Panc1 (cell line): ENCODE measurements at regions not wholly inside any gene's neighbourhood (a gene's known extent, or its start where the extent isn't known, plus 50 kb on each side); places are given as distances from the start of the nearest gene placed in this dataset.

Source experiments
- ATAC-seq: fragments of 200-7000 bp; cut with Tn5 transposase; 2 replicates; pipeline ENCODE4 v1.9.1; 2020; ENCODE audit warnings: mild to moderate bottlenecking, moderate library complexity
- BruUV-seq: library from RNA; stranded (reverse); fragments of 400-500 nt; replicated peaks from 2 replicates; lab custom pipeline; 2021; lab: Mats Ljungman, UMichigan
- CTCF ChIA-PET: fragments of 300-600 bp; sonication (Branson Sonifier 250); formaldehyde crosslinking; loops from one replicate; lab custom pipeline; 2022; ENCODE audit warnings: antibody characterized with exemption; lab: Charles Lee
- POLR2A ChIA-PET: fragments of 300-600 bp; sonication (Branson Sonifier 250); formaldehyde crosslinking; loops from one replicate; lab custom pipeline; 2022; ENCODE audit warnings: antibody characterized with exemption; lab: Charles Lee
- DNase-seq: peaks from one replicate; pipeline ENCODE4 v3.0.0-alpha.2; 2010; ENCODE audit warnings: low read depth, low spot score
- H3K27ac ChIP-seq: 2 replicates; pipeline ENCODE4 v1.5.1; 2011; ENCODE audit warnings: mild to moderate bottlenecking, low read length, inconsistent platforms
- H3K27me3 ChIP-seq: fragments of 200-500 bp; sonication (Bioruptor generic); 2 replicates; pipeline ENCODE4 v1.6.0; 2014; ENCODE audit warnings: low read length, inconsistent platforms; ENCODE audit not compliant: control insufficient read depth, insufficient read depth
- H3K36me3 ChIP-seq: fragments of 200-500 bp; sonication (Bioruptor generic); 2 replicates; pipeline ENCODE4 v1.5.1; 2014; ENCODE audit warnings: inconsistent platforms, mild to moderate bottlenecking, low read length, moderate library complexity; ENCODE audit not compliant: control insufficient read depth, insufficient read depth
- H3K4me1 ChIP-seq: 2 replicates; pipeline ENCODE4 v1.5.1; 2011; ENCODE audit warnings: inconsistent platforms, mild to moderate bottlenecking, low read length, moderate library complexity; ENCODE audit not compliant: control insufficient read depth, insufficient read depth
- H3K4me3 ChIP-seq, 2 experiments: 2 replicates each; pipeline ENCODE4 v1.5.1; 2011 to 2012; ENCODE audit warnings: low read depth in 2 of 2, low read length in 2 of 2, mild to moderate bottlenecking in 2 of 2, inconsistent platforms in 1 of 2, moderate library complexity in 1 of 2
- H3K9me3 ChIP-seq: fragments of 200-500 bp; sonication (Bioruptor generic); 2 replicates; pipeline ENCODE4 v1.5.1; 2014; ENCODE audit warnings: low read depth, mild to moderate bottlenecking, inconsistent platforms, low read length, moderate library complexity; ENCODE audit not compliant: control insufficient read depth, insufficient read depth
- POLR2AphosphoS5 ChIP-seq: IDR thresholded peaks from 2 replicates; pipeline ENCODE4 v1.6.1; 2012; ENCODE audit warnings: mild to moderate bottlenecking, low read depth, low read length, moderate library complexity
- SIN3A ChIP-seq: IDR thresholded peaks from 2 replicates; pipeline ENCODE4 v1.6.1; 2012; ENCODE audit warnings: low read depth, mild to moderate bottlenecking, low read length, moderate library complexity, borderline replicate concordance; ENCODE audit not compliant: insufficient read depth
- TCF7L2 ChIP-seq: IDR thresholded peaks from 2 replicates; pipeline ENCODE4 v1.6.1; 2011; ENCODE audit warnings: mild to moderate bottlenecking, low read depth, low read length, inconsistent platforms
- in situ Hi-C: cut with HindIII; loops from 2 replicates; pipeline ENCODE4 v1.10.0; 2016; ENCODE audit warnings: low sequenced_read_pairs, low pct_unique_long_range_greater_than_20kb
- intact Hi-C: fragments of 100-400 bp; cut with micrococcal nuclease; formaldehyde crosslinking; loops from one replicate; pipeline ENCODE4 v1.10.0; 2022; ENCODE audit not compliant: unreplicated experiment
- TF ChIP-seq, protein P1 (sequence below): fragments of 450-650 bp; IDR thresholded peaks from 2 replicates; pipeline ENCODE4 v1.5.1; 2017; ENCODE audit warnings: mild to moderate bottlenecking
- TF ChIP-seq, protein P2 (sequence below), 2 experiments: IDR thresholded peaks; 2 replicates each; pipeline ENCODE4 v1.6.1; 2011 to 2012; ENCODE audit warnings: low read depth in 2 of 2, control low read depth in 1 of 2, low read length in 1 of 2, mild to moderate bottlenecking in 1 of 2, moderate library complexity in 1 of 2; ENCODE audit not compliant: insufficient read depth in 1 of 2

- BruUV-seq, result no TSS peak
Measured at GRCh38 chr6:16854986-16855385, 93.7 kb upstream of the ATXN1 start.

GRCh38 chr6:16852671-16853070, 91.4 kb upstream of the ATXN1 start:
- in situ Hi-C loops, result no loop called here
- POLR2A ChIA-PET, result no interaction called here
- no peaks in the 10 kb centered on the region for H3K4me1 ChIP-seq
- intact Hi-C loops, result no loop called here
- ATAC-seq, result no peak
- no peaks in the 10 kb centered on the region for H3K9me3 ChIP-seq
- H3K27me3 ChIP-seq, result no peaks in the 10 kb centered on the region; the same call in 1 of the 2 replicates
- no peak for DNase-seq
- no TSS peak for BruUV-seq
- no peak overlapping the region for H3K4me3 ChIP-seq
- H3K36me3 ChIP-seq, result no peaks in the 10 kb centered on the region
- TF ChIP-seq POLR2AphosphoS5 (no peak), TCF7L2 (no peak)
- TF ChIP-seq, protein P1, sequence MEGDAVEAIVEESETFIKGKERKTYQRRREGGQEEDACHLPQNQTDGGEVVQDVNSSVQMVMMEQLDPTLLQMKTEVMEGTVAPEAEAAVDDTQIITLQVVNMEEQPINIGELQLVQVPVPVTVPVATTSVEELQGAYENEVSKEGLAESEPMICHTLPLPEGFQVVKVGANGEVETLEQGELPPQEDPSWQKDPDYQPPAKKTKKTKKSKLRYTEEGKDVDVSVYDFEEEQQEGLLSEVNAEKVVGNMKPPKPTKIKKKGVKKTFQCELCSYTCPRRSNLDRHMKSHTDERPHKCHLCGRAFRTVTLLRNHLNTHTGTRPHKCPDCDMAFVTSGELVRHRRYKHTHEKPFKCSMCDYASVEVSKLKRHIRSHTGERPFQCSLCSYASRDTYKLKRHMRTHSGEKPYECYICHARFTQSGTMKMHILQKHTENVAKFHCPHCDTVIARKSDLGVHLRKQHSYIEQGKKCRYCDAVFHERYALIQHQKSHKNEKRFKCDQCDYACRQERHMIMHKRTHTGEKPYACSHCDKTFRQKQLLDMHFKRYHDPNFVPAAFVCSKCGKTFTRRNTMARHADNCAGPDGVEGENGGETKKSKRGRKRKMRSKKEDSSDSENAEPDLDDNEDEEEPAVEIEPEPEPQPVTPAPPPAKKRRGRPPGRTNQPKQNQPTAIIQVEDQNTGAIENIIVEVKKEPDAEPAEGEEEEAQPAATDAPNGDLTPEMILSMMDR, result no peak
- H3K27ac ChIP-seq, result no peak overlapping the region
- CTCF ChIA-PET, result no interaction called here

More at GRCh38 chr6:16854986-16855385, 93.7 kb upstream of the ATXN1 start:
- in situ Hi-C loops (no loop called here), intact Hi-C loops (no loop called here)
- ATAC-seq, result no peak
- Histone ChIP-seq H3K9me3 (no peaks in the 10 kb centered on the region), H3K36me3 (no peaks in the 10 kb centered on the region), H3K4me3 (no peak overlapping the region), H3K4me1 (no peaks in the 10 kb centered on the region), H3K27me3 (no peaks in the 10 kb centered on the region; the same call in 1 of the 2 replicates), H3K27ac (no peak overlapping the region)
- CTCF ChIA-PET, result no interaction called here
- POLR2A ChIA-PET, result no interaction called here
- DNase-seq, result no peak
- TF ChIP-seq, protein P2, sequence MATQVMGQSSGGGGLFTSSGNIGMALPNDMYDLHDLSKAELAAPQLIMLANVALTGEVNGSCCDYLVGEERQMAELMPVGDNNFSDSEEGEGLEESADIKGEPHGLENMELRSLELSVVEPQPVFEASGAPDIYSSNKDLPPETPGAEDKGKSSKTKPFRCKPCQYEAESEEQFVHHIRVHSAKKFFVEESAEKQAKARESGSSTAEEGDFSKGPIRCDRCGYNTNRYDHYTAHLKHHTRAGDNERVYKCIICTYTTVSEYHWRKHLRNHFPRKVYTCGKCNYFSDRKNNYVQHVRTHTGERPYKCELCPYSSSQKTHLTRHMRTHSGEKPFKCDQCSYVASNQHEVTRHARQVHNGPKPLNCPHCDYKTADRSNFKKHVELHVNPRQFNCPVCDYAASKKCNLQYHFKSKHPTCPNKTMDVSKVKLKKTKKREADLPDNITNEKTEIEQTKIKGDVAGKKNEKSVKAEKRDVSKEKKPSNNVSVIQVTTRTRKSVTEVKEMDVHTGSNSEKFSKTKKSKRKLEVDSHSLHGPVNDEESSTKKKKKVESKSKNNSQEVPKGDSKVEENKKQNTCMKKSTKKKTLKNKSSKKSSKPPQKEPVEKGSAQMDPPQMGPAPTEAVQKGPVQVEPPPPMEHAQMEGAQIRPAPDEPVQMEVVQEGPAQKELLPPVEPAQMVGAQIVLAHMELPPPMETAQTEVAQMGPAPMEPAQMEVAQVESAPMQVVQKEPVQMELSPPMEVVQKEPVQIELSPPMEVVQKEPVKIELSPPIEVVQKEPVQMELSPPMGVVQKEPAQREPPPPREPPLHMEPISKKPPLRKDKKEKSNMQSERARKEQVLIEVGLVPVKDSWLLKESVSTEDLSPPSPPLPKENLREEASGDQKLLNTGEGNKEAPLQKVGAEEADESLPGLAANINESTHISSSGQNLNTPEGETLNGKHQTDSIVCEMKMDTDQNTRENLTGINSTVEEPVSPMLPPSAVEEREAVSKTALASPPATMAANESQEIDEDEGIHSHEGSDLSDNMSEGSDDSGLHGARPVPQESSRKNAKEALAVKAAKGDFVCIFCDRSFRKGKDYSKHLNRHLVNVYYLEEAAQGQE (IDR thresholded peaks at IDR 0.05; ENCODE audit: insufficient read depth in 1 of 2, low read depth in 2 of 2, low read length in 1 of 2), result no peak
- TF ChIP-seq SIN3A (no peak), POLR2AphosphoS5 (no peak)

- TF ChIP-seq SIN3A (no peak), TCF7L2 (no peak), POLR2AphosphoS5 (no peak)
- TF ChIP-seq, protein P1, result no peak
- TF ChIP-seq, protein P2 (IDR thresholded peaks at IDR 0.05; ENCODE audit: insufficient read depth in 1 of 2, low read depth in 2 of 2, low read length in 1 of 2), result no peak
- ATAC-seq, result no peak
- H3K27me3 ChIP-seq, result no peaks in the 10 kb centered on the region; the same call in 1 of the 2 replicates
- CTCF ChIA-PET, result no interaction called here
- BruUV-seq, result no TSS peak
- H3K4me1 ChIP-seq, result no peaks in the 10 kb centered on the region
- H3K4me3 ChIP-seq, result no peak overlapping the region
- H3K9me3 ChIP-seq, result no peaks in the 10 kb centered on the region
- no peak for DNase-seq
- H3K36me3 ChIP-seq, result no peaks in the 10 kb centered on the region
- intact Hi-C loops, result no loop called here
- in situ Hi-C loops, result no loop called here
- no peak overlapping the region for H3K27ac ChIP-seq
- POLR2A ChIA-PET, result no interaction called here
Measured at GRCh38 chr6:16851758-16852157, 90.5 kb upstream of the ATXN1 start.
